HG03469 (cell line): ENCODE measurements at regions not wholly inside any gene's neighbourhood (a gene's known extent, or its start where the extent isn't known, plus 50 kb on each side); places are given as distances from the start of the nearest gene placed in this dataset.

Experiments used
- ATAC-seq: cut with Tn5 transposase; IDR thresholded peaks from one replicate; pipeline ENCODE4 v1.9.1; 2021; ENCODE audit warnings: mild to moderate bottlenecking, moderate library complexity, moderate number of reproducible peaks; ENCODE audit not compliant: unreplicated experiment

DNA sequence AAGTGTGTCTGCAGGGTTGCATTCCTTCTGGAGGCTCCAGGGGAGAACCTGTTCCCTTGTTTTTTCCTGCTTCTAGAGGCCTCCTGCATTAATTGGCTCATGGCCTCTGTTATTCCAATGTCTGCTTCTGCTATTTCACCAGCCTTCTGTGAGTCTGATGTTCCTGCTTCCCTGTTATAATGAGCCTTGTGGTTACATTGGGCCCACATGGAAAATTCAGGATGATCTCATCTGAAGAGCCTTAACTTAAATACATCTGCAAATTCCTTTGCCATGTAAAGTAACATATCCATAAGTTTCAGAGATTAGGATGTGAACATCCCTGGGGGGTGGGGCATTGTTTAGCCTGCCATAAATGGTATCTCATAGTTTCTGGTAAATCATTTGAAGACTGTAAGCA is 181.1 kb downstream of the RWDD3 start:
- no peak for ATAC-seq

DNA sequence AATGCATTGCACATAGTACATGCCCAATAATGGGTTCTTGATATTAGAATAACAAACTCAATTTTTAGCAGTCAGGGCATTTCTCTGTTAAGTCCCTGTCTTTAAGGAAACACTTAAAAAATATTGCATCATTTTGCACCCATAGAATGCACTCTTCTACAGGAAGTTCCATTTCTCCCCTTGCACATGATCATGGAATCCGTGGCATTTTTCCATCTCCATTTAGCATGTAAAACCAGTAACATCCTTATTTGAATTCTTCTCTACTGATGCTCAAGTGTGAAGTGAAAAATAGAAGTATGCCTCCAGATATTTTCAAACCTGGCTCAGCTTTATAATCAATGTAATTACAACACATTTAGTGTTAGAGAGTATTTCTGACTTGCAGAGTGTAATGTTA is 192.8 kb downstream of the RWDD3 start:
- no peak for ATAC-seq

DNA sequence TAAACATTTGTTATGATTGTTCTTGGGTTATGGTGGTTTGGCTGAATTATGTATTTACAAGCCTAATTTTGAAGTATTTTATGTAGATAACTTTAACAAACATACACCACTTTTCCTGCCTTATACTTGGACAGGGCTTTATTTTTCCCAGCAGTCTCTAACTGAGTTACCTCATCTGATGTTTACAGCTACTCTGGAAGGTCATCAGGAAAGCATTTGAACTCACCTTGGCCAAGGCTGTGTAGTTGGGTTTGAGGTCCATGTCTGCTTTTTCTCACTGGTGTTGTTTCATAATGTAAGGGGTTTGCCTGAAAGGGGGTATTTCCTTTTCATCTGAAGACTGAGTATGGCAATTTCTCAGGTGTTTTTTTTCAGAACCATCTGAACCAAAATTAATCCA is 193.5 kb downstream of the RWDD3 start:
- no peak for ATAC-seq

DNA sequence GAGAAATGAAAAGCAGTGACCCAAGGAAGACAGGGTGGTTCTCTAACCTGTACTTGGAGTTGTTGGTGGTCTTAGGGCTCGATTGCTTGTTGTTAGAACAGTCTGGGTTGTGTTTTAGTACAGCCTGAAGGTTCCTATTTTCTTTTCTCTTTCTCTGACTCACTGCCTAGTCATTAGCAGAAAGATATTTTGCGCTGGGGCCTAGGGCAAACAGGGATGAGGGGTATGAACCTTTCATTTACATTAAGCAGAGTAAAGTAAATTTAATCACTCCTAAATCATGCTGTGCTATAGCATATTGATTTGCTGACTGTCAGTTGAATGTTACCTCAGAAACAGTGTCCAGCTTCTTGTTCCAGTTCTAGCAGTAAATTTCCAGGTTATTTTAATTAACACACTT is 197.2 kb downstream of the RWDD3 start:
- ATAC-seq: no peak

DNA sequence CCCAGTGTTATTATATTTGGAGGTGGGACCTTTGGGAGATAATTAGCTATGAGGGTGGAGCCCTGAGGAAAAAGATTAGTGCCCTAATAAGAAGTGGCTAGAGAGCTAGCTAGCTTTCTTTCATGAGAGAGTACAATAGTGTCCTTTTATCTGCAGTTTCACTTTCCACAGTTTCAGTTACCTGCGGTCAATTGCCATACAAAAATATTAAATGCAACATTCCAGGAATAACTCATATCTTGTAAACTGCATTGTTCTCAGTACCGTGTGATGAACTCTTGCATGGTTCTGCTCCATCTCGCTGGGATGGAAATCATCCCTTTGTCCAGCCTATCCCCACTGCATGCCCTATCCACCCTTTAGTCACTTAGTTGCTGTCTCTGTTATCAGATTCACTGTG is 201.6 kb downstream of the RWDD3 start:
- ATAC-seq: no peak

DNA sequence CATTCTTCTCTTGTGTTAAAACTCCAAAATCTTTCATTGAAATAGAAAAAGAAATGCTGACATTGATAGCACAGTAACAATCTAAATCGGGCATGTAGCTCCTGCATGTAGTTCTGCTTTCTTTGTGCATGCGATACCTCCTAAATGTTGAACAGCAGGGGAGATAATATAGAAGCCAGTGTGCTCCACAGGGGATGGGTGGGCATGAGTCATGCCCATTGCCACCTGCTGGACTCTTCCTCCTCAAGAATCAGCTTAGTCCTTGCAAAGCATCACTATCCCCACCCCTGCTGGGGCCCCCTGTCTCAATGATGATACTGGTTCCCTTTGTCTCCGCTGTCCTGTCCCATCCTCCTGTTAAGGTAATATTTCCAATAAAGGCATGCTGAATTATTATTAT is 203.0 kb downstream of the RWDD3 start:
- no peak for ATAC-seq

DNA sequence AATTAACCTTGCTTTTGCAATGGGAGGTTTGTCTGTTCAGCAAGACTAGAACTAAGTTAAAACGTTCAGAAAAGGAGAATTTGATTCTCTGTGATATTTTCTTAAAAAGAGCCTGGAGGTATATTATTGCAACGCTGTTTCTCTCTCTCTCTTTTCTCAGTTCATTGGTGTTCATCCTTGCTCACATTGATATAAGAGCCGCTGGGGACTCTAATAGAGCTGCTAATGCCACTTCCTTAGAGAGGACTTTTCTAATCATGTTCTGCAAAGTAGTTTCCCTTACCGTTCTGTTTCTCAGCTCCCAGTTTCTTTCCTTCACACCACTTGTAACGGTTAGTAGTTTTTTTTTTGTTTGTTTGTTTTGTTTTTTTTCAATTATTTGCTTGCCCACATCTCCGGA is 203.8 kb downstream of the RWDD3 start:
- ATAC-seq: no peak

DNA sequence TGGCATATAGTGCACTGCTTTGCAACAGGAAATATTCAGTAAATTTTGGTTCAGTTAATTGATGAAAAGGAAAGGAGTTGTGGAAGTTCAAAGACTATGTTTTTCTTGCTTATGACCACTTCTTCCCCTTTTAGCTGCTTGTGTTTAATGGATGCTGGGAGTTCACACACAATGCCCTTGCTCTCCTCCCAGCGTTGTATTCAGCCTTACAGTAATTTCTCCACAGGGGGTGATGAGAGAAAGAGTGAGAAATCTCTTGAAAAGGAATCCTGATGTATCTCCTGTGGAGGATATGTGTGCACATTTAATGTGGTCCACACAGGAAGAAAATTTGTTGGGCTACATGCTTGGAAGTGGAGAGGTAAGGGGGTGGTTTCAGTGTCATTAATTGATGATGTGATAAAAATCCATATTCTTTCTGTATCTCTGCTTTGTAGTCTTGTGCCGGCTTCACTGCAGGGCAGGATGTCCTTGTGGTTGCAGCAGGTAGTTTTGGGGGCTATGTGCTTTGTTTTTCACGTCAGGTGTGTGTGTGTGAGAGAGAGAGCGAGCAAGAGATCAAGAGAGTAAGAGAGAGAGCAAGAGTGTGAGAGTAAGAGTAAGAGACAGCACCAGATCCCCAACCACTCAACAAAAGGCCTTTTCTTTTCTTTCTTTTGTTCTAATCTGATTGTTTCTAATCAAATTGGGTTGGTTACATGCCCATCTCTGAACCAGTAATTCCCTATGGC is 204.4 kb downstream of the RWDD3 start:
- no peak for ATAC-seq

DNA sequence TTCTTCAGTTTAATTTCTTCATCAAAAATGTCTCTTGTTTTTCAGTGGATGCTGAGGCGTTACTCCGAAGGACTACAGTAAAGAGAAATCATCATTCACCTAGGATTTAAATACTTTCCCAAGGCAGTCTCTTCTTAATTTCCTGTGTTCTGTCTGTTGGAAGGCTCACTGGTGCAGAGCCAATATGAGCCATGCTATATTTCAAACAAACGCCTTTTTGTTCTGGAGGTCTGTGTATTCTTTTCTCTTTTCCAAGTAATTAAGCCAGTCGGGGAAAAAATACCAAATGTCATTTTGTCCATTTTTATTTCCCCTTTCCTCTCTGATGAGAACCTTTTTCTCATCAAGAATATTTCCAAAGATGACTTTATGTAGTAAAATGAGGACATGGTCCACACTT is 206.5 kb downstream of the RWDD3 start:
- ATAC-seq: no peak

DNA sequence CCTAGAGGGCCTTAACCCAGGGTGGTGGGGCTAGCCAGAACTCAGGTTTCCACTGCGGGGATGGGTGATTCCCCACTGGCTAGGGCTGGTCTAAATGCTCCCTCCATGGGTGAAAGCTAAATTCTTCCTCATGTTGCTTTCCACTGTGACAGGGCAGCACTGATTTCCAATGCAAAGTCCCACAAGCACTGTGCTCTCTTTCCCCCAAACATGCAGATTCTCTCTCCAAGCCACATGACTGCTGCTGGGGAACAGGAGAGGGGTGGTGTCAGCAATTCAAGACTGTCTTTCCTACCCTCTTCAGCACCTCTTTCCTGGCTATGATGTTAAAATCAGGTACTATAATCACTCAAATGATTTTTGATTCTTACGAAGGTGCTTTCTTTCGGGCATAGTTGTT is 215.5 kb downstream of the RWDD3 start:
- no peak for ATAC-seq

DNA sequence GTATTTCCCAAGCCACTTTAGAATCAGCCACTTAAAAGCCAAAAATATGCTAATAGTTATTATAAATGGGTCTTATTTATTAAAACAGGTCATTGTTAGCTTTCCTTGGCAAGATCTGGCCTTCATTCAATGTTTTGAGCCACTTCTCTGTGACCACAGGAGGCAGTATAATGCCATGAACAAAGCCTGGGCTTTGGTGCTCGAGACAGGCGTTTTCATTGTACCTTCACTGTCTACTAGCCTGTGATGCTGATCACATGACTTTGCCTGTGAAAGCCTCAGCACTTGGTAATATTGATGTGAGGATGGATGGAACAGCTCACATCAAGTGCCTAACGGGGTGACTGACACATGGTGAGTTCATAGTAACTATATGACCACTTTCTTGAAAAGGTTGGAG is 217.0 kb downstream of the RWDD3 start:
- no peak for ATAC-seq

DNA sequence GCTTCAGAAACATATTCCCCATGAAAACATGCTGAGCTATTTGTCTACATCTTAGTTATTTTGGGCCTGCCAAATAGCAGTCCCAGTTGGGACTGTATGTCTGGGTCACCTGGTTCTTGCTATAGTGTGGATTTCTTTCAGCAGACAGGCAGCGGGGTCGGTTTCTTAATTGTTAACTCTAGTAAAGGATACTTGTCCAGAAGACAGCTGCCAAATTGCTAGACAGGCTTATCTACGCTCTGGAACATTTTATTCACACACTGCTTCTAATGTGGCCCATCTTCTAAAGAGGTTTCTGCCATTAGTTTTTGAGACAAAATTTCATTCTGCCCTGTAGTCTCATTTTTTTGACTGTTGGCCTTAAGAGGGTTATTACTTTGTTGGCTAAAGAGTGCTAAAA is 217.9 kb downstream of the RWDD3 start:
- no peak for ATAC-seq

DNA sequence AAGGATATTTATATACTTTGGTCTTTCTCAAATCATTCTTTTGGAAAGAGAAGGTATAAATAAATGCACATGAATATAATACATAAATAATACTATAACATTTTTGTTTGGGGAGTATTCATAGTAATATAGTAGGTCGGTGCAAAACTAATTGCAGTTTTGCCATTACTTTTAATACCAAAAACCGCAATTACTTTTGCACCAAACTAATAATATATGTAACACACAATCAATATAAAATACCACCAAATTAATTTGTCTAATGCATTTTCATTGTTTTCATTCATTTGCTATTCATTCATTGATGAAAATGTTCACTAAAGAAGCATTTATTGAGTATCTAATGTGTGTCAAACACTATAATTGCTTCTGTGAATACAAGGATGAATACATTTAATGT is 219.0 kb downstream of the RWDD3 start:
- ATAC-seq: no peak

DNA sequence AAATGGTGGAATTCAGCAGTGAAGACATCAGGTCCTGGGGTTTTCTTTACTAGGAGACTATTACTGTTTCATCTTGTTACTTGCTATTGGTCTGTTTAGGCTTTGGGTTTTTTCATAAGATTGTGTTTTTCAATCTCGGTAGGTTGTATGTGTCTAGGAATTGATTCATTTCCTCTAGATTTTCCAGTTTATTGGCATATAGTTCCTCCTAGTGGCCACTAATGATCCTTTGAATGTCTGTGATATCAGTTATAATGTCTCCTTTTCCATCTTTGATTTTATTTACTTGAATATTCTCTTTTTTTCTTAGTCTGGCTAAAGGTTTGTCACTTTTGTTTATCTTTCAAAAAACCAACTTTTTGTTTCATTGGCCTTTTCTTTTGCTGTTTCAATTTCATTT is 233.0 kb downstream of the RWDD3 start:
- ATAC-seq: no peak

DNA sequence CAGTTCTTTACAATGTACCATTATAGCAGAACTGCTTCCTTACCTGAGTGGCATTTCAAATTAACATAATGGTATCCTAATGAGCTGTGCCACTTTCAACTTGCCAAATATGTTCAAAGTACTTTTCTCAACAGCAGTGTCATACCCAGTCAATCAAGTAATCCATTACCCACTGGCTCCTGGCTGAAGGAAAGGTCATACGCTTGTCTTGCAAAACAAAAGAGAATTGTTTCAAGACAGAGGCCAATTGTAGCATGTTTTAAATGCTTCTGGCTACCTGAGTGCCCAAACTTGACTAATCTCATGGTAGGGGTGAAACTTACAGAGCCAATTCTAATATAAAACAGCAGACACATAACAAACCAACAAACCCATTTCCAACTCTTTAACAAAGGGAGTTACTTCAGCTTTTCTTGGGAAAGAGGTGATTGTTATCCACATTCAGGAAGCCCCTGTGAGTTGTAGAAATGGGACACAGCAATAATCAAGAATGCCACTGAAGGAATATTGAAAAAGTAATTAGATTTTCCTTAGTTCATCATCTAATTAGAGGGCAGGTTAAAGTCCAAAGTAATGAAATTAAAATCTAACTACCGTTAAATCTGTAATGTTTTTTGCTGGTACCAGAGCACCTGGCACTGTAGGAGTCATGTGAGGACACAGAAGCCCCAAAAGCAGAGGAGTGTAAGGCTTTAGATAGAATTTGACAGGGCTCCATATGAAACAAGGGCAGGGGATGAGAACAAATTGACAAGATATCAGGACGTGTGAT is 241.9 kb downstream of the RWDD3 start:
- ATAC-seq: no peak

DNA sequence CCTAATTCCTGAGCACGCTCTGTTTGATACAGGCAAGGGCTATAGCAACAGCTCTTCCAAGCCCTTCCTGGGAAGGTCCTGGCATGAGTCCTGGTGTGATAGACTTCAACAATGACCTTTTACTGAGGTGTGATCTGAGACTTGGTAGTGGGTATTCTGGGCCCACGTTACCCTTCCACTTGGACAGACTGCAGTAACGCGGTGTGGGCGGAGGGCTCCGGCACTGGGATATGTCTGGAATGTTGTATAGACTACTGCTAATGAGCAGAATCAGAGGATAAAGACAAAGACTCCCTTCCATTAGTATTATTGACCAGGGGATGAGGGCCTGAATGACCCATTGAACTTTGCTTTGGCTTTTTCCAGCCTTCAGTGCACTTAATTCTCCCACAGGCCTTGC is 262.3 kb downstream of the RWDD3 start:
- ATAC-seq: no peak

DNA sequence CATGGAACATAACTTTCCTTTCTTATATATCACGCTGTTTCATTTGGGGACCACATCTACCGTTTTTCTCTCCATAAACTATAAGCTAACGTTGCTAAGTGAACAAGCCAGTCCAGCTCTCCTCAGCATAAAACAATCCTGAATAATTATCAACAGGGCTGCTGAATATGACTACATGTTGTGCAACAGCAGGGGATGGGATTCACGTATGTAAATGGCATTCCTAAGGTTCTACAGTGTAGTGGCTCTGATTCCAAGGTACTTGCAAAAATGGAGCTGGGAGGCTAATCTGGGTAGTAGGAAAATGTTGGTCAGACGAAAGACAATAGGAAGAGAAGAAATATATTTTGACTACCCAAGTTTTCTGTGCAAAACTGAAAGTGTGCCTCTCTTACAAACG is 262.8 kb downstream of the RWDD3 start:
- ATAC-seq: no peak

DNA sequence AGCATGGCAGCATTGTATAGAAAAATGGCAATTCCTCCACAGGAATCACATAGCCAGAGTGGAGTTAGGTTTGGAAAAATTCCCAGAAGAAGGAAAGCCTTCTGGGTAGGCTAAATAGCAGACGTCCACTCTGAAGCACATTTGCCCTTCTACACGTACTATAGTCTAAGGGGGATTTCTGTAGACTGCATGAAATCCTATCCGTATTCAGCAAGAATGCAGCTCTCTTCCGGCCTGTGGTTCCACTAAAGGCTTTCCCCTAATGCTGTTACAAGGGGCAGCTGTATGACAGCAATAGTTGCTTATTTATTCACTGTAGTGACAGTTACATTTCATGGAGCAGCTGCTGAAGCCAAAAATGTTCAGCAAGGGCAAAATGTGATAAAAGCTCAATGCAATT is 263.6 kb downstream of the RWDD3 start:
- no peak for ATAC-seq

DNA sequence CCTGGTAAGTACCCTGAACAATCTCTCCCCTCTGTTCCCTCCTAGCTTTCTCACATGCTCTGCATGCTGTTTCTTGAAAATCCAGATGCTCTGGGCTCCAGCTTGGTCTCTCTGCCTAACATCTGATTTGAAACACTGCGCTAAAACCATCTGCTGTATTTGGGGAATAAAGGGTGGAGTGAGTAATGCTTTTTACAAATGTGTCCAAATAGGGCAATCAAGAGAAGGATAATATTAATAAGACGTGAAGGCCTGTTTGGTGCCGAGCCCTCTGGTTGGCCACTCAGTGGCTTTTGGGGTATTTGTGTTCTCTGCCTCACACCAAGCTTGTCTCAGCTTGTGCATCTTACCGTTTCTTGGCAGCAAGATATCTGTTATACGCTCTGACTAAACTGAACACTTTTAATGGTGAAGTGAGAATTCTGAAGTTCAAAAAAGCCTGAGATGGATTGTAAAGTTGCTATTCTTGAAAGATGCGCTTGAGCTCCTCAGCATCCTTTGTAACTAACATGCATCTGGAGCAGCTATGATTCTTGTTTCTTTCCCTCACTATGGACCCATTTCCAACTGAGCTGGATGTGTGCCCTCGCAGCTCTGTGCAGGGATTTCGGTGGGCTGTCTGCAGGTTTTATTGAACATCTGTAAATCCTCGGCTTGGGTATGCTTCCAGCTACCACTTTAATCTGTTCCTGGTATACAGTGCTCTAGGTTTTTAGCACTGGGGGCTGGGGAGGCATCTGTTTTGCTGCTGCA is 269.4 kb downstream of the RWDD3 start:
- ATAC-seq: no peak

DNA sequence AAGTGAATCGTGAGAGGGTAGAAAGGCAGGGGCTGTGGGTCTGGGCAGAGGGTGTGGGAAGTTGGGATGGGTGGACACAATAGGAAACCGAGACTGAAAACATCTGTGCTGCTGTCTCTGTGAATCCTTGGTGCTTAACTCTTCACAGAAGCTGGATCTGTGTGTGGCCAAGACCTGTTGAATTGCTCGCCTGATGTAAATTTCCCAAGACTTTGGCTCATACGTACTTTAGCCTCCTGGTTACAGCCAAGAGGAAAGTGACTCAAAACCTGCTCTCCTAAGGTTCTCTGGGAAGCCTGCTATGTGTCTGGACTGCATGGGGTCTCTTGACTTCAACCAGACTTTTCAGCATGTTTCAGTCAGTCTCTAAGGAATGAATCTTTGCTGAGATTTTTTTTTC is 270.3 kb downstream of the RWDD3 start:
- ATAC-seq: no peak

DNA sequence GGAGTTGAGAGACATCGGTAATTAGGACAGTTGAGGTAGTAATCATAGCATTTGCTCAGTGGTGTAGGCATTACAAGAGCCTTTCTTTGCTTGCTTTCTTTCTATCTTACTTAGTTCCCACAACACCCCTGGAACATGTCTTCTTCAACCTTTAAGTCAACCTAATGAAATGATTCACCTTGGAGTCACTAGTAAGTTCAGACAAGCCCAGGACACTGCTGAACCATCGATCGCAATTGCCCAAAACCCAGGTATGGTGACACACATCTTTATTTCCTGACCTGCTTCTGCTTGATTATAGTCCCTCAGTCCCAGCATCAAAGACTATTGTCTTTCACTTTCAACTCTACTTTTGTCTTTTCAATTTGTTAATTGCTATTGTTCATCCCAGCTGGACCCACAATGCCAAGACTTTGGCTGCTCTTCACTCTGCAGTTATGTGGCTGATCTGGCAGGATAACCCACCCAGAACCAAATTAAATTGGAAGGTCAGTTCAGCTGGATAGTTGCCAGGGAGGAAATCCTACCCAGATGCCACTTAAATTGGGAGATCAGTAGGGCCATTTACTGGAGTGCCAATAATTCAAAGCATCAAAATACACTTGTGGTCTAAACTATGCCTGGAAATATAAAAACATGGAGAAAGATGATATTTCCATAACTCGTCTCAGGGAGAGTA is 272.9 kb downstream of the RWDD3 start:
- no peak for ATAC-seq
